ENCODE measurements at regions not wholly inside any gene's neighbourhood (a gene's known extent, or its start where the extent isn't known, plus 50 kb on each side); places are given as distances from the start of the nearest gene placed in this dataset.

GRCh38 chr13:63427170-63427569, 2011.5 kb upstream of the PCDH20 start:
- no peak for TF ChIP-seq CTCF (conservative IDR thresholded peaks at IDR 0.05)
- no peak for TF ChIP-seq ZFX (IDR thresholded peaks at IDR 0.05)

Measured in C4-2B (cell line).